ENCODE measurements at regions not wholly inside any gene's neighbourhood (a gene's known extent, or its start where the extent isn't known, plus 50 kb on each side); places are given as distances from the start of the nearest gene placed in this dataset.

DNA sequence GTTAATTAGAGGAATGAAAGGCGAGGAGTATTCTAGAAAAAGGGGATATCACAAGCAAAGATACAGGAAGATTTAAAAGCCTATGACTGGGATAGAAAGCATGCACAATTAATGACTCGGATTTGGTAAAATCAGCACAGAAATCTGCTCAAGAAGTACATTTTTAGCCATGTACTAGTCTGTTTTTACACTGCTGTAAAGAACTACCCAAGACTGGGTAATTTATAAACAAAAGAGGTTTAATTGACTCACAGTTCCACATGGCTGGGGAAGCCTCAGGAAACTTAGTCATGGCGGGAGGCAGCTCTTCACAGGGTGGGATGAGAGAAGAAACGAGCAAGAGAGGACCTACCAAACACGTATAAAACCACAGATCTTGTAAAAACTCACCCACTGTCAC is 716.3 kb upstream of the MDGA2 start:
- TF ChIP-seq CTCF (conservative IDR thresholded peaks at IDR 0.05; ENCODE audit: low read depth, low read length) (no peak), EZH2 (IDR thresholded peaks at IDR 0.05; ENCODE audit: low read length, unreplicated experiment) (no peak), EZH2phosphoT487 (IDR thresholded peaks at IDR 0.05; ENCODE audit: borderline replicate concordance, low read length) (no peak)
